ENCODE measurements at regions not wholly inside any gene's neighbourhood (a gene's known extent, or its start where the extent isn't known, plus 50 kb on each side); places are given as distances from the start of the nearest gene placed in this dataset.

DNA sequence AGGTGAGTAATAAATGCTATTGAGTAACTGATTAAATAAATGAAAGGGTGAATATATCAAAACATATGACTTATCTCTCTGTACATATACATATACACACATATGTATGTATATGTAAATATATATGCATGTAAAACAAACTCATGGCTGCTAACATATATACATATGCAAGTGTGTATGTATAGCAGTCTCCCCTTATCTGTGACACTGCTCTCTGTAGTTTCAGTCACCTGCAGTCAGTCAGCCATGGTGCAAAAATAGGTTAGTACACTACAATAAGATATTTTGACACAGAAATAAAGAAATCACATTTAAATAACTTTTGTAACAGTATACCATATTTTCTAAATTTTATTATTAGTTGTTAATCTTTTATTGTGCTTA lies 467.4 kb downstream of the EPHA5 start:
- ChIA-PET POLR2A (interaction anchor here (0.5 kb wide), 1 partner anchor 1411 kb away, joined by 3 read pairs; no protein-coding TSS in a partner anchor), CTCF (ENCODE audit: unreplicated experiment) (no interaction called here)
- no peak for TF ChIP-seq EZH2phosphoT487 (IDR thresholded peaks at IDR 0.05; ENCODE audit: borderline replicate concordance, low read depth, low read length)
- TF ChIP-seq, protein P1, sequence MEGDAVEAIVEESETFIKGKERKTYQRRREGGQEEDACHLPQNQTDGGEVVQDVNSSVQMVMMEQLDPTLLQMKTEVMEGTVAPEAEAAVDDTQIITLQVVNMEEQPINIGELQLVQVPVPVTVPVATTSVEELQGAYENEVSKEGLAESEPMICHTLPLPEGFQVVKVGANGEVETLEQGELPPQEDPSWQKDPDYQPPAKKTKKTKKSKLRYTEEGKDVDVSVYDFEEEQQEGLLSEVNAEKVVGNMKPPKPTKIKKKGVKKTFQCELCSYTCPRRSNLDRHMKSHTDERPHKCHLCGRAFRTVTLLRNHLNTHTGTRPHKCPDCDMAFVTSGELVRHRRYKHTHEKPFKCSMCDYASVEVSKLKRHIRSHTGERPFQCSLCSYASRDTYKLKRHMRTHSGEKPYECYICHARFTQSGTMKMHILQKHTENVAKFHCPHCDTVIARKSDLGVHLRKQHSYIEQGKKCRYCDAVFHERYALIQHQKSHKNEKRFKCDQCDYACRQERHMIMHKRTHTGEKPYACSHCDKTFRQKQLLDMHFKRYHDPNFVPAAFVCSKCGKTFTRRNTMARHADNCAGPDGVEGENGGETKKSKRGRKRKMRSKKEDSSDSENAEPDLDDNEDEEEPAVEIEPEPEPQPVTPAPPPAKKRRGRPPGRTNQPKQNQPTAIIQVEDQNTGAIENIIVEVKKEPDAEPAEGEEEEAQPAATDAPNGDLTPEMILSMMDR (conservative IDR thresholded peaks at IDR 0.05; ENCODE audit: low read length), result no peak
- BruUV-seq (replicated peaks), result no TSS peak
- H3K36me3 ChIP-seq (ENCODE audit: insufficient read depth, low read length), result no peaks in the 10 kb centered on the region
- no peak for DNase-seq (ENCODE audit: low spot score)
- no peaks in the 10 kb centered on the region for H3K79me2 ChIP-seq (ENCODE audit: insufficient read depth, low read depth, low read length)
- intact Hi-C loops (cut with micrococcal nuclease; ENCODE audit: unreplicated experiment), result no loop called here
- H3K9me2 ChIP-seq (ENCODE audit: insufficient read depth, low read length), result no peaks in the 10 kb centered on the region
- H3K27ac ChIP-seq (ENCODE audit: low read depth, low read length, poor library complexity, severe bottlenecking), result no peak overlapping the region
- H3K4me2 ChIP-seq (ENCODE audit: low read length), result no peak overlapping the region
- no peaks in the 10 kb centered on the region for H3K4me1 ChIP-seq (ENCODE audit: insufficient read depth, low read length, poor library complexity, severe bottlenecking)
- no peak overlapping the region for H3K4me3 ChIP-seq (ENCODE audit: low read depth, low read length, poor library complexity, severe bottlenecking)
- no peaks in the 10 kb centered on the region for H4K20me1 ChIP-seq (ENCODE audit: insufficient read depth, low read length)
- no peak overlapping the region for H2AFZ ChIP-seq (ENCODE audit: low read length)
- H3K9me3 ChIP-seq (ENCODE audit: low read length), result no peaks in the 10 kb centered on the region

- H3K4me3 ChIP-seq (ENCODE audit: low read depth, low read length, poor library complexity, severe bottlenecking), result no peak overlapping the region
- H3K9me3 ChIP-seq (ENCODE audit: low read length), result no peaks in the 10 kb centered on the region
- no peaks in the 10 kb centered on the region for H4K20me1 ChIP-seq (ENCODE audit: insufficient read depth, low read length)
- no peaks in the 10 kb centered on the region for H3K79me2 ChIP-seq (ENCODE audit: insufficient read depth, low read depth, low read length)
- CTCF ChIA-PET (ENCODE audit: unreplicated experiment), result no interaction called here
- no TSS peak for BruUV-seq (replicated peaks)
- no peak overlapping the region for H3K27ac ChIP-seq (ENCODE audit: low read depth, low read length, poor library complexity, severe bottlenecking)
- H3K9me2 ChIP-seq (ENCODE audit: insufficient read depth, low read length), result no peaks in the 10 kb centered on the region
- DNase-seq (ENCODE audit: low spot score), result no peak
- no peaks in the 10 kb centered on the region for H3K36me3 ChIP-seq (ENCODE audit: insufficient read depth, low read length)
- TF ChIP-seq, protein P1 (conservative IDR thresholded peaks at IDR 0.05; ENCODE audit: low read length), result no peak
- TF ChIP-seq EZH2phosphoT487 (IDR thresholded peaks at IDR 0.05; ENCODE audit: borderline replicate concordance, low read depth, low read length), result no peak
- intact Hi-C loops (cut with micrococcal nuclease; ENCODE audit: unreplicated experiment), result no loop called here
- H3K4me2 ChIP-seq (ENCODE audit: low read length), result no peak overlapping the region
- POLR2A ChIA-PET, result interaction anchor here (0.5 kb wide), 1 partner anchor 1411 kb away, joined by 3 read pairs; no protein-coding TSS in a partner anchor
- H2AFZ ChIP-seq (ENCODE audit: low read length), result no peak overlapping the region
- H3K4me1 ChIP-seq (ENCODE audit: insufficient read depth, low read length, poor library complexity, severe bottlenecking), result no peaks in the 10 kb centered on the region
These were observed 468.0 kb downstream of the EPHA5 start for GRCh38 chr4:65202165-65202852.

DNA sequence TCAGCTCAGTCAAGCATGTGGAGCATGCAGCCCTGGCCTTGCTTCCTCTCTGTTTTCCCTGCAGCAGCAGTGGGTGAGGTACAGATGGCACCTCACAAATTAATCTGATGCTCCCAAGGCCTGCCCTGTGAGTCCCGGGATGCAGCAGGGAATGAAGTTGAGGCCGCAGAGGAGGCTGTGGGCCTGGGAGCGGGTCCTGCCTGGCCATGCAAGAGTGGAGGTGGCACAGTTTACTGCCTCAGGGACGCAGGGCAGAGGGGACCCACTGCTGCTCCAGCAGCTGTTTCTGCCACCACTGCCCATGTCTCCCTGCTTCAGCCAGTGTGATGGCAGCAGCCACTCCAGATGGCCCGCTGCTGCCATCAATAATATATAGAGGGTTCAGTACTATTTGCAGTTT lies 474.6 kb downstream of the EPHA5 start:
- no peak for TF ChIP-seq EZH2phosphoT487 (IDR thresholded peaks at IDR 0.05; ENCODE audit: borderline replicate concordance, low read depth, low read length)
- TF ChIP-seq, protein P1 (conservative IDR thresholded peaks at IDR 0.05; ENCODE audit: low read length), result no peak
- no peak overlapping the region for H3K4me2 ChIP-seq (ENCODE audit: low read length)
- H3K79me2 ChIP-seq (ENCODE audit: insufficient read depth, low read depth, low read length), result no peaks in the 10 kb centered on the region
- H2AFZ ChIP-seq (ENCODE audit: low read length), result no peak overlapping the region
- BruUV-seq (replicated peaks), result no TSS peak
- no peaks in the 10 kb centered on the region for H3K9me2 ChIP-seq (ENCODE audit: insufficient read depth, low read length)
- ChIA-PET CTCF (ENCODE audit: unreplicated experiment) (no interaction called here), POLR2A (no interaction called here)
- no peaks in the 10 kb centered on the region for H3K36me3 ChIP-seq (ENCODE audit: insufficient read depth, low read length)
- H3K4me3 ChIP-seq (ENCODE audit: low read depth, low read length, poor library complexity, severe bottlenecking), result no peak overlapping the region
- H3K27ac ChIP-seq (ENCODE audit: low read depth, low read length, poor library complexity, severe bottlenecking), result no peak overlapping the region
- no peaks in the 10 kb centered on the region for H4K20me1 ChIP-seq (ENCODE audit: insufficient read depth, low read length)
- intact Hi-C loops (cut with micrococcal nuclease; ENCODE audit: unreplicated experiment), result no loop called here
- no peaks in the 10 kb centered on the region for H3K9me3 ChIP-seq (ENCODE audit: low read length)
- H3K4me1 ChIP-seq (ENCODE audit: insufficient read depth, low read length, poor library complexity, severe bottlenecking), result no peaks in the 10 kb centered on the region
- DNase-seq (ENCODE audit: low spot score), result no peak

Data from OCI-LY7 (cell line).